Stimulated activated CD4-positive, alpha-beta T cell treated with anti-CD3 and anti-CD28 coated beads, Interleukin-4, amount 100 ng/mL, for 48 hours (primary cell): ENCODE measurements at regions not wholly inside any gene's neighbourhood (a gene's known extent, or its start where the extent isn't known, plus 50 kb on each side); places are given as distances from the start of the nearest gene placed in this dataset.

ENCODE experiments used
- DNase-seq, 2 donors: peaks; one replicate each; pipeline ENCODE4 v3.0.0-alpha.2; 2020; ENCODE audit warnings: low read depth in 2 of 2

DNA sequence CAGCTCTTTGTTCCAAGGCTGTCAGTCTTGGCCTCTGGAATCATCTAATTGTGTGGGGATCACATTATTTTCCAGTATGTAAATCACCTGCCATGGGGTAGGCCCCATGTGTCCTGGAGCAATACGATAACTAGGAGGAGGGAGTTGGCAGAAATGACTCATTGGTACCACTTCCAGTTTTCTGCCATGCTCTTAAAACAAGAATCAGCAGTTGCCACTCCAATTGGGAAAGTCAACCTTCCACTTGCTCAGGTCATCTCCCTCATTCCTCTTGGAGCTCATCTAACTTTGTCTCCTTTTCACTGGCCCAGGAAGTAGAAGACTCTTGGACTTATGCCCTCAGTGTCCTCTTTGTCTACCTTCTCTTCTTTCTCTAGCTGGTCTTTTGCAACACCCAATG lies 487.0 kb downstream of the SLC4A3 start:
- no peak for DNase-seq

DNA sequence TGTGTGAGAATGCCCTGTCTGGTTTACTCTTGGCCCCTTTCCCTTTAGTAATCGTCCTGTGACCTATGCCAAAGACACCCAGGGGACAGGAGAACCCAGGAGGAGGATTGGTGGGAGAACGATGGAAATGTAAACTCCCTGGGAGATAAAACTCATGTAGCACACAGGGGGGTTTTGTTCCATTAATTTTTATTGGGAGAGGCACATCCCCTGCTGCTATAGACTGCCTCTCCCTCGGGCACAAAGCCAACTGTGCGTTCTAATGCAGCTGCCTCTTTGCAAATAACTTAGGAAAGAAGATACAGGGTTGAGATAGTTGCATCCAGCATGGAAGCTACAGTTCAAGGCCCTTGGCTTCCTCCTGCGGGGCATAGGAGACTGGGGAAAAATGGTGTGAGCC lies 489.6 kb downstream of the SLC4A3 start:
- DNase-seq = no peak

DNA sequence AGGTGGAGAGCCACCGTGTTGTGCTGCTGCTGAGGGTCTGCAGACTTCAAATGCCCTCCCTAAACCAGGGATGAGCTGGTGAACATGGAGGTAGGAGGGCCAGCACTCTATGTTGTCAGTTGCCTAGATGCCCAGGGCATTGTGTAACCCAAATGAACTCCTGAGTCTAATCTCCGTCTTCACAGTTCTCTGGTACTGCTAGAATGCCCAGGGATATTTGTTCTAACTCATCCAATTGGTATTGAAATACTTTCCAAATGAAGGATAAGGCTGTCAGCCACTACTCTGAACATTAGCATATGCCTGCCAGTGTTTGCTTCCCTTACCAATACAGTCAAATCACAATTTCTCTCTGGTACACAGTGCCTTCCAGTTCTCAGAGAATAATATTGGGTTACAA lies 492.6 kb downstream of the SLC4A3 start:
- DNase-seq = no peak

DNA sequence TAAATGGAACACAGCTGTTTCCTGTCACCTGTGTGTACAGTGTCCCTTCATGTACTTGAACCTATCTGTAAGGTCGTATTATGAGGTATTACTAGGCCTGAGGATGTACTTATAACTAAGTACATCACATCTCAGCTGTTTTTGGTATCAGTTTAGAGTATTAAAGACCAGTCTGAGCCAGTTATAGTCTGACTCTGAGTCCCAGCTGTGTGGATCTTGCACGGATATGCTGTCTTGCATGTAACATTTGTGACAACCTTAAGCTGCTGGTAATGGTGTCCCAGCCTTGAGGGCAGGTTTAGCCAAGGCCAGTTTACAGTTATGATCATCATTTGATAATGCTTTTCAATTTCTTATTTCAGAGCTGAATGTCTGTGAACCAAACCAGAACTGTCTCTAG lies 496.3 kb downstream of the SLC4A3 start:
- no peak for DNase-seq

DNA sequence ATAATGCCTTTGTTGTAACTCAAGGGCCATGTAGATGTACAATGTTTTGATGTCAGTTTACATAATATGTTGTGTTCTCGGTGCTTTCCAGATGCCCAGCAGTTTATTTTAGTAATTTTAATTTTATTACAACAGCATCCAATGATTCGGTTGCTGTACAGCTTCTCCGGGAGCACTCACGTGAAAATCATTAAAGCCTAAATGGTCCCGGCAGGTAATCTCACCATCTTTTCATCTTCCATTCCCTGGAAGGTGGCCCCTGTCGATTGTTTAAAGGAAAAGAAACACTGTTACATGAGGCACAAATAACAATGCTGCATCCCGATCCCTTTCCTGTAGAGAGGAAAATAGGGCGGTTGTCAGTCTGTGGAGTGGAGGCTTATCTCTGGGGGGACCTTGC lies 498.1 kb downstream of the SLC4A3 start:
- no peak for DNase-seq

DNA sequence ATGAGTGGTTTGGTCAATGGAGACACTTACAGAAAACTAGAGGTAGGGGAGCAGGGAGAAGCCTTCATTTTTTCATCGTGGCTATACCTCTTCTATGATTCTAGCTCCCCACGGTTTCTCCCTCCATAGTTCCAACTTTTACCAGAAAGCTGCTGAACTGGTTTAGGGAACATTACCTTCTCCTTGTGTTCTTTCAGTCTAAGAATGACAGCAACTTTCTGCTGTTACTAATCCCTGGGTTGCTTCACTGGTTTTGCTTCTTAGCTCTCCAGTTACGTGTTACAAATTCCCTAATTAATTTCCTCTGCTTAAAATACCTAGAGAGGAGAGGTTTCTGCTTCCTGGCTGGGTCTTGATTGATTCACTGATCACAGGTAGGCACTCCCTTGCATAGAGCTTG lies 499.9 kb downstream of the SLC4A3 start:
- DNase-seq = no peak

DNA sequence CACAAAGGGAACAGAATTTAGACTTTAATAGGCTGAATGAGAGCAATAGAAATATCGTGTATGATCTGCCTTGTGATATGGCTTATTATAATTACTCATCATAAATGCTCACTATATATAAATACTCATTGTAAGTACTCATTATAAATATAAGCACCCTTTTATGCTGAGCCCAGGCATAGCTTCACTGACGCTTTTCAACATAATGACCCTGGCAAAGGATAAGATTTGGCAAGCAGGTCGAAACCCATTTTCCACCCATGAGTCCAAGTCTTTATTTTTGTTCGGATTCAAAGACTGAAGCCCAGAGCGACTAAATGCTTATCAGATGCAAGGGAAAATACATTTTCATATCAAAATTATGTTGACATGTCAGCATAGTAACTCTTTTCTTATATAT lies 500.4 kb downstream of the SLC4A3 start:
- DNase-seq = no peak

DNA sequence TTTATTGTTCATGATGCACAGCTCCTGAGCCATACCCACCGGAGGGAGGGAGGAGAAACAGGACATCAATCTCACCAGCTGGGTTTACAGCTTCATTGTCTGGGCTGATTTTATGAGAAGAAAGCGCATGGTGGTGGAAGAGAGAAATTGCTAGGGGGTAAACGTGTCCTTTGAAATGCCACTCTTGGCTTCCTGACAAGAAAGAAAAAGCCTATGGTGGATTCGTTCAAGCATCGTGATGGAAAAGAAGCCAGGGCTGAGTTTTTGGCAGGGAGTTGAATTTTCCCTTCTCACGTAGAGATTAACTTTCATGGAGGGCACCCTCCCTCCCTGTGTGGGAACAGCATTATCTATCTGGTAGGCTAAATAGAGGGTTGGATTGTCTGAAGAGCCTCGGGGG lies 502.0 kb downstream of the SLC4A3 start:
- DNase-seq = no peak

DNA sequence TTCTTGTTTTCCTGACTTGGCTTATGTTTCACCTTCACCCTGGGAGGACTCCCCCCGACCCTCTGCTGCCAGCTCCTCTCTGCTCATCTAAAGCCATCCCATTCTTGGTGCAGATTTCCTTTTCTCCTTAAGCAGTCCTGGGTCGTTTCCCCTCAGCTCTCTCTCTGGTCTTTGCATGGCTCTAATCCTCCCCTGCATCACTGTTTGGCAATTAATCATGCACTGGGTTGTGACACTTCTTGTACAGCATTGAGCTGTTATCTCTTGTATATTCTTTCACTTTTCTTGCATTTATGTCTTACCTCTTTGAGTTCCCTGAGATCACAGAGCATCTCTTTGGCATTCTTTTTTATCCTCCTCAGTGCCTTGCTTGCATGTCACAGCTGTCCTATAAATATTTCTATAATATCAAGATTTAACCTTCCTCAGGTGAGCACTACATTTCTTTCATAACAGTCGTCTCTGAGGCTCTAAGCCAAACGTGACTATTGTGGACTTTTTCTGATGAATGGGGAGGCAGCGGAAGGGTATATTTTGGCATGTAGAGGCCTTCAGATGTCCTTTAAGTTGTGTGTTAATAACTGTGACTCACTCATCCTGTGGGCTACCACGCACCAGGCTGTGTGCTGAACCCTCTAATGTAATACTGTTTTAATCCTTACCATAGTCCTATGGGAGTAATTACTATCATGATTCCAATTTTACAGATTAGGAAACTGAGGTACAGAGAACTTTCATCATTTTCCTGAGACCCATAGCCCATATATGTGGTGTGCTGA lies 507.5 kb downstream of the SLC4A3 start:
- no peak for DNase-seq

DNA sequence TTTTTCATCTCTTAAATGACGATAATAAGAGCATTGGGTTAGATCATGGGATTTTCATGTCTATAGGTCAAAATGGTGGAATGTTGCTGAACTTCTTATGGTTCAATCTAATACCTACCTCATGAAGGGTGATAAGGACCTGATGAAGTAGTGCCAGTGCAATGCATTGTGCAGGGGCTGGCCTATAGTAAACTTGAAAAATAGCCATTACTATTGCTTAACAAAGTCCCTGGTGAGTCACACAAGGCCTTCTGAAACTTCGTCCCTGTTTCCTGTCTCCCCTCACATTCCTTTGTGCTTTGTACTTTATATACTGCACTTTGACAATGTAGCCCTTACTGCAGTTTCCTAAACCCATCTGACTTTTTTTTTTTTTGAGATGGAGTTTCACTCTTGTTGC lies 515.9 kb downstream of the SLC4A3 start:
- DNase-seq = no peak

DNA sequence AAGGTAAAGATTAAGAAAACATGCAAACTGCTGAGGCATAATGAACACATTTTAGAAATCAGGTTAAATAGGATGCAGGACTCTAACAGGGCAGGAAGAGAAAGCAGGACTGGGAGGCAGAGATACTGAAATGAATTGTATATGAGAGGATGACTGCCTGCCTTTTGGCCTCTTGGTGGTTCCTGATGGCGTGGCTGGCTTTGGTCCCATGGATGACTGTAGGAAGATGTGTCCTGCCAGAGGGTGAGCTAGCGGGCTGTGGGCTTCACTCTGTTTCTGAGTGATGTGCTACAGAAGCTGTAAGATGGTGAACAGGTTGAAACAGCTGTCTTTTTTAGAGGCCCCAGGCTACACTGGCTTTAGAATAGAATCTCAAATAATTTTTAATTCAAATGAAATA lies 517.0 kb downstream of the SLC4A3 start:
- DNase-seq = no peak

DNA sequence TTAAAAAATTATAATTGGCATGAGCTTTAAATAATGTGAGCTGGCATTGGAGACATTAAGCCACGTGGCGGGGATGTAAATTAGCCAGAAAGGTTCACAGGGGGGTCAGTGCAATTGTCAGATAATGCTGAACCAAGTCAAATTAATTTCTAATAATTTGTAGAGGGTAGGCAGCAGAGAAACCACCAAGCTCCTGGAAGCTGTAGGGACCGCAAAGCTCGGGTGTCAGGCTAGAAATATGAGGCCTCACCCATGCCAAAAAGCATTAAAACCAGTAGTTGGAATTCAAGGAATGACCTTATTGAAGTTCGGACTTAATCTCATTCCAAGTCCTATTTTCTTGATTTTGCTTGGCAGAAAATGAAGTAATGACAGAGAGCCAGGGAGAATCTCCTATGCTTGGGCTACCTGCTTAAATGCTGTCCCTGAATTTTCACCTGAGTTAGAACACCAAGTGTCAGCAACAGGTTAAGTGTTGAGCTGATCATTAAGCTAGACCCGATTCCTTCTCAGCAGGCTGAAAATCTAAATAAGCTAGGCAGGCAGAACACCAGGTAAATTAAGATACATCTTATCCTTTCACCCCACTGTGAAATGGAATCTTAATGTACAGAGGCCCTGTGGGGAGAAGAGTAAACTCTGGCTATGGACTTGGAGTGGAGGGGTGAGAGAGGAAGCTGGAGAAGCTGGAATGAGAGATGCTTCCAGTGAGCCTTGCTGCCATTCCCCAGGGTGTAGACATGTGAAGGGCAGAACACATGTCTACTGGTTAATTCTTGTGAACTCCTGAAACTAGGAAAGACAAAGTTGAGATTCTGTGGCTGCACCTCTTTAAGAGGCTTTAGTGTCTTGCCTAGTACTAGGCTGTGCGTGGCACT lies 520.0 kb downstream of the SLC4A3 start:
- DNase-seq = no peak

DNA sequence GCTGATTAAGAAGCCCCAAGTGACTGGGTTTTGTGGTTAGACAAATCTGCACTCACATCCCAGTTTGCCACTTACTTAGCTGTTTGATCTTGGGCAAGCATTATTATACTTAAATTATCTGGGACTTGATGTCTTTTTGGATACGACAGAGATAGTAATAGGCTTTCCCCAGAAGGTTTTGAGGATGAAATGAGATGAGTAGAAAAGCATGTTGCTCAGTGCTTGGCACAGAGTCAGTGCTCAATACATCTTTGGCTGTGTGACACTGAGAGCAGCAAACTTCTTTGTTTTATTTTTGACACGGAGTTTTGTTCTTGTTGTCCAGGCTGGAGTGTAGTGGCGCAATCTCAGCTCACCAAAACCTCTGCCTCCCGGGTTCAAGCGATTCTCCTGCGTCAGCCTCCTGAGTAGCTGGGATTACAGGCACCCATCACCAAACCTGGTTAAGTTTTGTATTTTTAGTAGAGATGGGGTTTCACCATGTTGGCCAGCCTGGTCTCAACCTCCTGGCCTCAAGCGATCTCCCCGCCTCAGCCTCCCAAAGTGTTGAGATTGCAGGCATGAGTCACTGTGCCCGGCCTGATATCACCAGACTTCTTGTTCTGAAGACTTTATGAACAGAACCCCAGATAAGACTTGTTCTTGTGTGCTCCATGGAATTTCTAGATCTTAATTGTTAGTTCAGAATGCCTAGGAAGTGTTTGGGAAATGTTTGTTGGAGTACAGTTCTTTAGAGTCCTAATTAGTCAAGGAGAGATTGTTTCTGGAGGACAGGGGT lies 521.2 kb downstream of the SLC4A3 start:
- DNase-seq = no peak

DNA sequence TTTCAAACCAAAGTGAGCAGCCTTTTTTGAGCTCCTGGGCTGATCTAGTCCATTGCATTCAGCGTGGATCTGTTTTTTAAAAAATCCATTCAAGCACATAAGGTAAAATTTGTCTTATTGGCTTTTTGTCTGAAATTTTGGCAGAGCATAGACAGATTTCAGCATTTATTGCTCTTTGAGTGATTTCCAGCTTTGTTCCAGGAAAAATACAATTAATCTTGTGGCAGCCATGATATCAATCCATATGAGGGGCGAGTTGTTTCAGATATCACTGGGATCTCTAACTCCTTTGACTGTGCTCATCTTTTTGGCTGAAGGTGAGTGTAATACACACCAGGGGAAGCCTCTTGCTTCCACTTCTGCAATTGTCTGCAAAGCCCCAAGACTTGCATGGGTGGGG lies 523.9 kb downstream of the SLC4A3 start:
- no peak for DNase-seq

DNA sequence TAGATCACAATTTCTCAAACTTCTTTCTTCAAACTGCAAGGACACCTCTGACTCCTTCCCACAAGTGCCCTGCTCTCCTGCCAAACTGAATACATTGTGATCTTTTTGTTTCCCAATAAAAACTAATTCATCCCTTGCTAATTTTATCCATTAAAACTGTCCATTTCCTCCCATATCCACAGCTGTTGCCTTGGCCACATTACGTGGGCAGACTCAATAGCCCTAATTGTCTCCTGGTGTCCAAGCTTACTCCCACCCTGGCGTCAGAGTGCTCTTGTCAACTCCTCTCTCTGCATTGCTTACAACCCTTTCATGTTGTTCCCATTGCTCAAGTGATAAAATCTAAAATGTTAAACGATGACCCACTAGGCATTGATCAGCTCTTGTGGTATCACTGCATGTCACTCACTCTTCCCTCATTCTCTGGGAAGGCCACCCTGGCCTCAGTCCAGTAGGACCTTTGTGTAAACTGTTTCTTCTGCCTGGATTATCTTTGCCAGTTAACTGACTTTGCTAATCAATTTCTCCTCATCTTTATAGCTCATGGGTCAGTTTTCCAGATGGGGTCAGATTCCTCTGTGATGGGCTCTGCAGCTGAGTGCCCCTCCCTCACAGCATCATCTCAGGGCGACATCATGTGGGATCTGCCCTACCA lies 525.0 kb downstream of the SLC4A3 start:
- no peak for DNase-seq

DNA sequence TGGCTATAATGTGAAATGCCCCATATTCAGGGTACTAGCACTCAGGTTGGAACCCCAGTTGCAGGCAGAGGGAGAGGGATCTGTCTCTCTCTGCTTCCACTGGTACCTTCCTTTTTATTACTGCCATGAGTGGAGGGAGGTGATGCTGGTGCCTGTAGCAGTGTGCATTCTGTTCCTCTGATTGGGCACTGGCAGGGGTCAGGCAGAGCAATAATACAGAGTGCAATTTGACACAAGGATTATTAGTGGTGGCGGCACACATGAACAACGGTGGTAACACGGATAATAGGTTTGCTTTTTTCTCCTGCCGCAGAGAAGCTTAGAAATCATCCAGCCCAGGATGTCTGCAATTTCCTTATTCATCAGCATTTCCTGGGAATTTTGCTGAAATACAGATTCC lies 525.7 kb downstream of the SLC4A3 start:
- no peak for DNase-seq

DNA sequence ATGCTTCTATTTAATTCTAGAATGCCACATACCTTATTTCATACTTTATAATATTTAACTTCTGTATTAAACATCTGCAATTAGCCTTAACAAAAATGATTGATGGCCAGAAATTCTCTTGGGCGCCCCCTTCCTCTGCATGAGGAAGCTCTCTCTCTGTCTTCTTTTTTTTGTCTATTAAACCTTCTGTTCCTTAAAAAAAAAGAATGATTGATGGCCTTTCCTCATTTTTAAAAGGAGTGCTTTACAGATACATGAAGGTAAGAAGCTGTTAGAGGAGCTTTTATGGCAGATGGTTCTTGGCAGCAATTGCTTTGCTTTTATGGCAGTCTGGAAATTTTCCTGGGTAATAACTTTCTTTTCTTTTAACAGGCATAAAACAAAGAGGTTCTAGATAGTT lies 526.9 kb downstream of the SLC4A3 start:
- DNase-seq = no peak

DNA sequence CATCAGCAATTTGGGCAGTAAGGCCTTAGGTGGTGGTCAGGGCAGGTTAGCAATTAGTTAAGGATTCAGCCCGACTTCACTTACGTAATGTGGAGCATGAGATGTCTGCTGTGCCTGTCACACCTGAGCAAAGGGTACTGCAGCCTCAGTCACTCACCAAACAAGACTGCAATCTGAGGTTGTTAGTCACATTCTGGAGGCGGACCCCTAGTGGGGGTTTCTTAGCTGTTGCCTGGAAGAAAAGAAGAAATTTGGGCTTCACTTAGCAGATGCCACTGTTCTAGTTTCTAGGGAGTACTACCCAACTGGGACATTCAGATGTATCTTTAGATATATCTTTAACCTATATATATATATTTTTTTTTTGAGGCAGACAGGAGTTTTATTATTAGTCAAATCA lies 529.9 kb downstream of the SLC4A3 start:
- no peak for DNase-seq

DNA sequence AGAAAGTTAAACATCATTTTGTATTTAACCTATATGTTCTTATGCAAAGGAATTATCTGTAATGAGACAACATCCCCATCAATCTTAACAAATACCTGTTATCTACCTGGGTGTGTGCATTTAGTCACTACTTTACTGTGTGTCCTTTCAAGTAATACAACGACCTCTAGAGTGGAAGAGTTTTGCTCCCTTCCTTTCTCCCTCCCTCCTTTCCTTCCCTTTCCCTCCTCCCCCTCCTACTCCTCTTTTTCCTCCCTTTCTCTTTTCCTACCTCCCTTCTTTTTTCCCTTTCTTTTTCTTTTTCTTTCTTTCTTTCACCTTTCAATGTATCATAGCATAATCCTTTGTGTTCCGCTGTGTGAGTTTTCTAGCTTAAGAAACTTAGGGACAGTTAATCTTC lies 532.3 kb downstream of the SLC4A3 start:
- DNase-seq = no peak

DNA sequence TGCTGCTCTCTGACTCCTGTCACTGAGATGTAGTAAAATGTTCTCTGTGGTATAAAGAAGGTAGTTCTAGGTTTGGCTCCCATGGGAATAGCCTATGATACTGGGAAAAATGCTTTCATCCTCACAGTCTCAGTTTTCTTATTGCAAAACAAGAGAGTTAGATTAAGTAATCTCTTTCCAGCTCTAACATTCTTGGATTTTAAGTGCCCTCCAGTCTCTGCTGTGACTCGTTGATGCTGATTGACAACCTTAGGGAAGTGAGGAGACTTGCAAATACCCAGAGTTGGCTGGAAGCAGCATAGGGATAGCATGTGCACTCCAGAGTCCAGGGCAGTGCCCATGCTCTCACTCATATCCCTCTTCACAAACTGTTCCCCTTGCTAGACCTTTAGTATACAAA lies 534.9 kb downstream of the SLC4A3 start:
- DNase-seq = no peak

DNA sequence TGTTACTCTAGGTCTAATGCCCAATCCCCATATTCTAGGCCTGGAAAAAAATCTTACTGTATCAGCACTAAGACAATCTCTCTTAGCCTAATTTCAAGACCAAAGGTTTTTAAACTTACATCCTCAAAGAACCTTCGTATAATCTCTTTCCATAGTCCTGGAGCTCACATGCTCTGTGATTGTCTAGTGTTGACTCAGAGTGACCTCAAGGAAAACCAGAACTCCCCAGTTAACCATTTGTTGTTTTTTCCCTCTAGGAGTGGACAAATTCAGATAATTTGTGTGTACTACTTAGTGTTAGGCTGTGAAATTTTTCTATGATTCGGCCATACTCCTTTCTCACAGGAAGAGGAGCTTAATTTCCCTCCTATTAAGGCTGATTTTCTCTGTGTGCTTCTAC lies 536.1 kb downstream of the SLC4A3 start:
- no peak for DNase-seq

DNA sequence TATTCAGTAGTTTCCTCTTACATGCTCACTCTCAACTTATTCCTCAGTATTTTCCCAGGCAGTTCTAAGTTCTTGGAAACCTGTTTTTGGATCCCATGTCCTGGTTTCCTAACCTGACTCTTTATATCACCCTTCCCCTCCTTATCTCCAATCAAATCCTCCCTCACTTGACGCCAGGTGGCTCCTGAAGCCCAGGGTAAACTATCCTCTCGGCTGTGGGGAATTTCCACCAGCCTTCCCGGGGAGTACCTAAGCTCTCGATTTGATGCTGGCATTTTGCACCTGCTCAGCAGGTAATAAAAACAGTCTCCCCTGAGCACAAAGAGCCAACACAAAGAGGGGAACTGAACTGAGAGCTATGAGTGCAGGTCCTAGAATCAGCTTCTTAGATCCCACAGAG lies 538.0 kb downstream of the SLC4A3 start:
- no peak for DNase-seq
